RWPE2 (cell line): ENCODE measurements at regions not wholly inside any gene's neighbourhood (a gene's known extent, or its start where the extent isn't known, plus 50 kb on each side); places are given as distances from the start of the nearest gene placed in this dataset.

Experiments used
- ATAC-seq: fragments of 200-7000 bp; cut with Tn5 transposase; 3 replicates; pipeline ENCODE4 v1.9.1; 2021; ENCODE audit warnings: low read depth
- DNase-seq: peaks from one replicate; pipeline ENCODE4 v3.0.0-alpha.2; 2020; ENCODE audit warnings: low spot score
- H3K27ac ChIP-seq: fragments of 450-650 bp; 2 replicates; pipeline ENCODE4 v1.5.1; 2017; ENCODE audit warnings: mild to moderate bottlenecking; ENCODE audit not compliant: poor library complexity, severe bottlenecking
- H3K27me3 ChIP-seq: fragments of 250-450 bp; sonication (Bioruptor Pico); 2 replicates; pipeline ENCODE4 v1.5.1; 2021; ENCODE audit warnings: mild to moderate bottlenecking, moderate library complexity; ENCODE audit not compliant: insufficient read depth, poor library complexity, severe bottlenecking
- H3K36me3 ChIP-seq: fragments of 250-450 bp; sonication (Bioruptor Pico); 2 replicates; pipeline ENCODE4 v1.5.1; 2020; ENCODE audit warnings: low read depth, mild to moderate bottlenecking, moderate library complexity
- H3K4me1 ChIP-seq: fragments of 250-450 bp; sonication (Bioruptor Pico); 2 replicates; pipeline ENCODE4 v1.5.1; 2021; ENCODE audit warnings: mild to moderate bottlenecking, moderate library complexity; ENCODE audit not compliant: insufficient read depth, poor library complexity, severe bottlenecking
- H3K4me3 ChIP-seq: fragments of 250-450 bp; sonication (Bioruptor Pico); 2 replicates; pipeline ENCODE4 v1.5.1; 2021; ENCODE audit warnings: mild to moderate bottlenecking, moderate library complexity; ENCODE audit not compliant: severe bottlenecking
- H3K9me3 ChIP-seq: fragments of 250-450 bp; sonication (Bioruptor Pico); 2 replicates; pipeline ENCODE4 v1.5.1; 2021; ENCODE audit warnings: mild to moderate bottlenecking, moderate library complexity; ENCODE audit not compliant: severe bottlenecking
- TF ChIP-seq, protein P1 (sequence below): fragments of 450-650 bp; IDR thresholded peaks from one replicate; pipeline ENCODE4 v1.5.1; 2017; ENCODE audit warnings: mild to moderate bottlenecking, moderate library complexity; ENCODE audit not compliant: poor library complexity, severe bottlenecking

DNA sequence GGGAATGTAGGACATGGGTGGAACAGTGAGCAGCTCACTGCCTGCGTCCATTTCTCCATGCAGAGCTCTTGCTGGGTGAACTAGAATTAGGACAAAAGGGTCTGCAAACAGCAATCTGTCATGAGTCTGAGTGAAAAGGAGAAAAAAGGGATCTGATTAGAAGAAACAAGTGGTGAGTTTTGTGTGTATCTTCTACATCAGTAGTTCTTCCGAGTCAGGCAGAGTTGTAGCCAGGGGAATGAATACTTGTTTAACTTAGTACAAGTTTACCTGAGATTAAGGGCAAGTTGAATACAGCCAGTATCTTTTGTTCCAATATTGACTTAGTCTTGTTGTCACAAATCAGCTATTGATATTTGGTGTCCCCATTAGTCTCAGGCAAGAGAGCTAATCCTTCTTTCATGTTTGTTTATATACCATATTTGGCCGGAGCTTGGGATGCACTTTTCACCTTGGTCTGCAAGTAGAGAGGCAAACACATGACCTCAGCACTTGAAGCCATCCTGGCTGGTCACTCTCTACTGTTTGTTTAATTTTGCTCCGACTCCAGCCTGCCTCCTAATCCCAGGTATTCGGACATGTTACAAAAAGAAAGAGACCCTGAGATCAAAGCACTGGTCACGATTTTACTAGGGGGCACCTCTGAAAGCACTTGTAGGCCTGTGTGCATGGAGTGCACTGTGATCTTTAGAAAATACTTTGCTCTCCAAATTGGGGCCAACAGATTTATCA, 211.0 kb upstream of the NT5C1B start:
- no peak for ATAC-seq
- no peaks in the 10 kb centered on the region for H3K36me3 ChIP-seq
- H3K9me3 ChIP-seq: no peaks in the 10 kb centered on the region
- no peak for DNase-seq
- no peaks in the 10 kb centered on the region for H3K4me1 ChIP-seq
- no peak overlapping the region for H3K27ac ChIP-seq
- TF ChIP-seq, protein P1, sequence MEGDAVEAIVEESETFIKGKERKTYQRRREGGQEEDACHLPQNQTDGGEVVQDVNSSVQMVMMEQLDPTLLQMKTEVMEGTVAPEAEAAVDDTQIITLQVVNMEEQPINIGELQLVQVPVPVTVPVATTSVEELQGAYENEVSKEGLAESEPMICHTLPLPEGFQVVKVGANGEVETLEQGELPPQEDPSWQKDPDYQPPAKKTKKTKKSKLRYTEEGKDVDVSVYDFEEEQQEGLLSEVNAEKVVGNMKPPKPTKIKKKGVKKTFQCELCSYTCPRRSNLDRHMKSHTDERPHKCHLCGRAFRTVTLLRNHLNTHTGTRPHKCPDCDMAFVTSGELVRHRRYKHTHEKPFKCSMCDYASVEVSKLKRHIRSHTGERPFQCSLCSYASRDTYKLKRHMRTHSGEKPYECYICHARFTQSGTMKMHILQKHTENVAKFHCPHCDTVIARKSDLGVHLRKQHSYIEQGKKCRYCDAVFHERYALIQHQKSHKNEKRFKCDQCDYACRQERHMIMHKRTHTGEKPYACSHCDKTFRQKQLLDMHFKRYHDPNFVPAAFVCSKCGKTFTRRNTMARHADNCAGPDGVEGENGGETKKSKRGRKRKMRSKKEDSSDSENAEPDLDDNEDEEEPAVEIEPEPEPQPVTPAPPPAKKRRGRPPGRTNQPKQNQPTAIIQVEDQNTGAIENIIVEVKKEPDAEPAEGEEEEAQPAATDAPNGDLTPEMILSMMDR: no peak
- no peak overlapping the region for H3K4me3 ChIP-seq
- H3K27me3 ChIP-seq: no peaks in the 10 kb centered on the region

DNA sequence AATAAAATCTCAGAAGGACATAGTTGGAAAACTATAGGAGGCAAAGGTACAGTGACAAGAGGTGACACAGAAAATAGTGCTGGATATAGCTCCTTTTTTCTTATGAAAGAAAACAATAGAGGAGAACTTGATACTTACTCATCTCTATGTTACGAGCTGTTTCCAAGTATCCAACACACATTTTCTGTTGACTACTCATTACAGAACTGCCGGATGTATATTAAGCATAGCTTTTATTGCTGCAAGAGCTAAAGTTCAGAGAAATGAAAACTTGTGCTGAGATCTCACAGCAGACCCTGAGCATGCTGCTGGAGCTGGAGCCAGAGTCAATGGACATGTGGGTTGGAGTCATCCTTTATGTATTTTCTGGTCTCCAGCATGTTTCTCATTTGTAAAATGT, 210.0 kb upstream of the NT5C1B start:
- Histone ChIP-seq H3K4me3 (no peak overlapping the region), H3K36me3 (no peaks in the 10 kb centered on the region), H3K27me3 (no peaks in the 10 kb centered on the region), H3K9me3 (no peaks in the 10 kb centered on the region), H3K27ac (no peak overlapping the region), H3K4me1 (no peaks in the 10 kb centered on the region)
- TF ChIP-seq, protein P1: no peak
- ATAC-seq (no peak), DNase-seq (no peak)

DNA sequence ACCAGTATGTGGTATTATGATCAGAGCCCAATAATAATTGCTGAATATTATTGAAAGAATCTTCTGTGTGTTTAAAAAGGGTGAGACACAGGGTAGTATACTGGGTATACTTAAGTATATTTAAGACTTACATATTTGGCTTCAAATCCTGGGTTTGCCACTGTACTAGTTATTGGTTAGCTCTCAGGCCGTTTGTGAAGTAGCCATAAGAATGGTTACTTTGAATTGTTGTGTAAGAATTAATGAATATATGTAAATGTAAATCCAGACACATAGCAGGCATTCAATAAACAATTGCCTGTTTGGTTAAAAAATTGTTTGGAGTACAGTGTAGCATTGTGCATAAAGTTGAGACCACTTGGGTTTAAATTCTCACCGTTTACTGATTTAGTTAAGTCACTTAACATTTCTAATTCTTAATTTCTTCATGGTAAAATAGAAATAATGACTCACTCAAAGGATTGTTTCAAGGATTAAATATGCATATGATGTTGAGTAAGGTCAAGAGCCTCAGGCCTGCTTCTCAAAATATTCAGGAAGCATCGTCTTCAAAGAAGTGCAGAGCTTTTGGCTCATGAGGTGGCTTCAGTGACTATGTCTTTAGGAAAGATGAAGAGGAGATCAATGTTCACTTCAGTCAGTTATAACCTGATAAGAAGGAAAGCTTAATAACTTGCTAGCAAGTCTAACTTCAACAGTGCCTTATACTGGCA, 207.9 kb upstream of the NT5C1B start:
- TF ChIP-seq, protein P1: no peak
- H3K4me3 ChIP-seq: no peak overlapping the region
- H3K4me1 ChIP-seq: no peaks in the 10 kb centered on the region
- H3K27ac ChIP-seq: no peak overlapping the region
- ATAC-seq (no peak), DNase-seq (no peak)
- H3K36me3 ChIP-seq: no peaks in the 10 kb centered on the region
- H3K9me3 ChIP-seq: no peaks in the 10 kb centered on the region
- no peaks in the 10 kb centered on the region for H3K27me3 ChIP-seq

DNA sequence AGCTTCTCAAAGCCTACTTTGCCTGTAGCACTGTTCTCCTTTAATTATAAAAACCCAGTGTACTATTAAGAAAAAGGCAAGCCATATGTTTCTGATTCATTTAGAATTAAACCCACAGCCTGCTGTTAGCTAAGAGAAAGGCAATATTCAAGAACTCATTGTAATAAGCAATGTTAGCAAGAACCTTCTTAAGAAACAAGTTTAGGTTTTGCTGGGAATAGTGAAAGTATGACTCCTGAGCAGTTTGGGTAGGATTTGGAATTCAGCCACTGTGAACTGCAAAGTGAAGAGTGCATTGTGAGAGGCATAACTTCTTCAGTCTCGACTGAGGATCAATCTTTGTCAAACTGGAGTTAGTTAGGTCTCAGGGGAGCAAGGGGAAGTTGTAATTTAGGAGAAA, 206.5 kb upstream of the NT5C1B start:
- DNase-seq (no peak), ATAC-seq (no peak)
- TF ChIP-seq, protein P1: no peak
- Histone ChIP-seq H3K27ac (no peak overlapping the region), H3K4me3 (no peak overlapping the region), H3K9me3 (no peaks in the 10 kb centered on the region), H3K4me1 (no peaks in the 10 kb centered on the region), H3K27me3 (no peaks in the 10 kb centered on the region), H3K36me3 (no peaks in the 10 kb centered on the region)

DNA sequence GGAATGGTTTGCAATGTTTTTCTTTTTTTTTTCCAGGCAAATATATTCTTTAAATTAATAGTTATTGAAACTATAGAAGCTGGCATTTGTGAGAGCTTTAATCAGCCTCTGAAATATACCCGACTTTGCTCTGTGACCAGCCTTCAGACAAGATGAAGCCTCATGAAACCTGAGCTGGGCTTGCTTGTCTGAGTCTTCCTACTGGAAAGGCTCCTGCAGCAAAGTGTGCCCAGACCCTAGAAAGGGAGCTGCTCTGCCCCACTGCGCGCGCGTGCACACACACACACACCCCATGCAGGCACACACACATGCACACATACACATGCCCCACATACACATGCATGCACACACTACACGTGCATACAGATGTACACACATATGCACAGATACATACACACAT, 203.3 kb upstream of the NT5C1B start:
- H3K27ac ChIP-seq: no peak overlapping the region
- no peaks in the 10 kb centered on the region for H3K27me3 ChIP-seq
- H3K4me3 ChIP-seq: no peak overlapping the region
- DNase-seq (no peak), ATAC-seq (no peak)
- H3K4me1 ChIP-seq: no peaks in the 10 kb centered on the region
- TF ChIP-seq, protein P1: no peak
- no peaks in the 10 kb centered on the region for H3K9me3 ChIP-seq
- H3K36me3 ChIP-seq: no peaks in the 10 kb centered on the region
